HEK293 (cell line): ENCODE measurements at regions not wholly inside any gene's neighbourhood (a gene's known extent, or its start where the extent isn't known, plus 50 kb on each side); places are given as distances from the start of the nearest gene placed in this dataset.

Experiments
- CTCF ChIA-PET: fragments of 350-600 bp; formaldehyde crosslinking; extraction: SDS; loops from one replicate; lab custom pipeline; 2021; ENCODE audit warnings: antibody characterized with exemption; lab: Yijun Ruan, JAX
- POLR2A ChIA-PET: fragments of 300-600 bp; formaldehyde crosslinking; extraction: SDS; loops from one replicate; lab custom pipeline; 2020; ENCODE audit warnings: antibody characterized with exemption, inconsistent platforms; lab: Yijun Ruan, JAX
- H3K27ac ChIP-seq: fragments of 200-500 bp; sonication (Bioruptor generic); 2 replicates; pipeline ENCODE4 v1.5.1; 2014; ENCODE audit warnings: low read depth, low read length, control low read depth, inconsistent platforms; ENCODE audit errors: extremely low read depth
- H3K36me3 ChIP-seq, 2 experiments: fragments of 200-500 bp in 1 of 2; sonication (Bioruptor generic) in 1 of 2; 1 replicate in 1 of 2; 2 replicates in 1 of 2; pipeline ENCODE4 v1.5.1; 2014 to 2017; ENCODE audit warnings: inconsistent platforms in 2 of 2, low read length in 2 of 2; ENCODE audit not compliant: control insufficient read depth in 2 of 2, insufficient read depth in 1 of 2
- H3K4me1 ChIP-seq: fragments of 200-500 bp; sonication (Bioruptor generic); 2 replicates; pipeline ENCODE4 v1.5.1; 2014; ENCODE audit warnings: mild to moderate bottlenecking, low read length, inconsistent platforms; ENCODE audit not compliant: control insufficient read depth, insufficient read depth
- H3K4me3 ChIP-seq: 2 replicates; pipeline ENCODE4 v1.5.1; 2011; ENCODE audit warnings: low read depth, mild to moderate bottlenecking, control low read depth, low read length, moderate library complexity
- H3K9me3 ChIP-seq: fragments of 200-500 bp; sonication (Bioruptor generic); 2 replicates; pipeline ENCODE4 v1.5.1; 2014; ENCODE audit warnings: low read depth, low read length, inconsistent platforms; ENCODE audit not compliant: control insufficient read depth, insufficient read depth
- GLI2 ChIP-seq: fragments of 450-650 bp; formaldehyde crosslinking; IDR thresholded peaks from 2 replicates; pipeline ENCODE4; 2017; ENCODE audit warnings: missing biosample characterization, missing genetic modification characterization, low read depth, borderline replicate concordance
- HIC1 ChIP-seq: fragments of 450-650 bp; formaldehyde crosslinking; IDR thresholded peaks from 2 replicates; pipeline ENCODE4 v1.5.1; 2016; ENCODE audit warnings: missing biosample characterization, missing genetic modification characterization
- REST ChIP-seq: fragments of 450-650 bp; formaldehyde crosslinking; IDR thresholded peaks from 2 replicates; pipeline ENCODE4 v1.5.1; 2016; ENCODE audit warnings: missing biosample characterization, missing genetic modification characterization
- ZBTB20 ChIP-seq: fragments of 450-650 bp; formaldehyde crosslinking; IDR thresholded peaks from 2 replicates; pipeline ENCODE4 v1.5.1; 2016; ENCODE audit warnings: missing biosample characterization, missing genetic modification characterization
- ZBTB49 ChIP-seq: fragments of 450-650 bp; formaldehyde crosslinking; IDR thresholded peaks from 2 replicates; pipeline ENCODE4 v1.5.1; 2016; ENCODE audit warnings: missing biosample characterization, missing genetic modification characterization, low read depth
- ZBTB7A ChIP-seq: fragments of 450-650 bp; formaldehyde crosslinking; IDR thresholded peaks from 2 replicates; pipeline ENCODE4 v1.5.1; 2016; ENCODE audit warnings: low read depth, missing biosample characterization, missing genetic modification characterization
- ZFP3 ChIP-seq: fragments of 450-650 bp; formaldehyde crosslinking; IDR thresholded peaks from 2 replicates; pipeline ENCODE4 v1.5.1; 2016; ENCODE audit warnings: low read depth, missing biosample characterization, missing genetic modification characterization
- ZNF138 ChIP-seq: fragments of 450-650 bp; formaldehyde crosslinking; IDR thresholded peaks from 2 replicates; pipeline ENCODE4 v1.5.1; 2016; ENCODE audit warnings: missing biosample characterization, missing genetic modification characterization, borderline replicate concordance
- ZNF202 ChIP-seq: fragments of 450-650 bp; formaldehyde crosslinking; IDR thresholded peaks from 2 replicates; pipeline ENCODE4 v1.5.1; 2016; ENCODE audit warnings: missing biosample characterization, missing genetic modification characterization, borderline replicate concordance
- ZNF221 ChIP-seq: fragments of 450-650 bp; formaldehyde crosslinking; IDR thresholded peaks from 2 replicates; pipeline ENCODE4 v1.5.1; 2017; ENCODE audit warnings: missing biosample characterization, missing genetic modification characterization, borderline replicate concordance
- ZNF239 ChIP-seq: fragments of 450-650 bp; formaldehyde crosslinking; IDR thresholded peaks from 2 replicates; pipeline ENCODE4 v1.5.1; 2016; ENCODE audit warnings: missing biosample characterization, missing genetic modification characterization
- ZNF302 ChIP-seq: fragments of 450-650 bp; formaldehyde crosslinking; IDR thresholded peaks from 2 replicates; pipeline ENCODE4 v1.5.1; 2016; ENCODE audit warnings: missing biosample characterization, missing genetic modification characterization, low read depth
- ZNF426 ChIP-seq: fragments of 450-650 bp; formaldehyde crosslinking; IDR thresholded peaks from 2 replicates; pipeline ENCODE4 v1.5.1; 2017; ENCODE audit warnings: missing biosample characterization, missing genetic modification characterization, mild to moderate bottlenecking, inconsistent platforms, moderate library complexity
- ZNF449 ChIP-seq: fragments of 450-650 bp; formaldehyde crosslinking; IDR thresholded peaks from 2 replicates; pipeline ENCODE4 v1.5.1; 2017; ENCODE audit warnings: missing biosample characterization, mild to moderate bottlenecking, missing genetic modification characterization, moderate library complexity
- ZNF501 ChIP-seq: fragments of 450-650 bp; formaldehyde crosslinking; IDR thresholded peaks from 2 replicates; pipeline ENCODE4 v1.5.1; 2016; ENCODE audit warnings: missing biosample characterization, missing genetic modification characterization
- ZNF518A ChIP-seq: fragments of 450-650 bp; formaldehyde crosslinking; conservative IDR thresholded peaks from 2 replicates; pipeline ENCODE4 v1.5.1; 2016; ENCODE audit warnings: low read depth, missing biosample characterization, missing genetic modification characterization
- ZNF555 ChIP-seq: fragments of 450-650 bp; formaldehyde crosslinking; conservative IDR thresholded peaks from 2 replicates; pipeline ENCODE4 v1.5.1; 2017; ENCODE audit warnings: missing biosample characterization, mild to moderate bottlenecking, missing genetic modification characterization, inconsistent platforms

GRCh38 chr12:124093297-124093696 lies 120.3 kb downstream of the ZNF664 start (continued):
- TF ChIP-seq GLI2 (no peak), ZNF426 (no peak), ZNF138 (tag by site-specific recombination) (no peak), ZNF302 (tag by site-specific recombination) (no peak), HIC1 (tag by site-specific recombination) (no peak), ZNF239 (tag by site-specific recombination) (0 out of 2 replicates have a peak, but pooled peaks have one; percentile 69), ZNF555 (tag by site-specific recombination) (no peak), ZNF518A (tag by site-specific recombination) (no peak), ZBTB49 (tag by site-specific recombination) (no peak), REST (tag by site-specific recombination) (no peak), ZBTB7A (tag by site-specific recombination) (no peak)
- TF ChIP-seq, all 188 proteins: peak for 17

GRCh38 chr12:124094188-124094587 lies 121.2 kb downstream of the ZNF664 start:
- H3K4me3 ChIP-seq, result no peak overlapping the region
- no peaks in the 10 kb centered on the region for H3K9me3 ChIP-seq
- H3K27ac ChIP-seq, result no peak overlapping the region
- ChIA-PET CTCF (interaction anchor here (0.5 to 0.6 kb wide), 2 partner anchors 41 to 58 kb away, joined by 4 to 5 read pairs; no protein-coding TSS in a partner anchor), POLR2A (no interaction called here)
- no peaks in the 10 kb centered on the region for H3K4me1 ChIP-seq
- H3K36me3 ChIP-seq, result no peaks in the 10 kb centered on the region
- TF ChIP-seq ZNF501 (tag by site-specific recombination) (no peak), ZBTB20 (tag by site-specific recombination) (no peak), ZNF202 (tag by site-specific recombination) (no peak), ZNF449 (tag by site-specific recombination) (no peak), ZNF555 (tag by site-specific recombination) (no peak), ZFP3 (tag by site-specific recombination) (no peak), ZNF221 (tag by site-specific recombination) (no peak)
